KMS-11 (cell line): ENCODE measurements at regions not wholly inside any gene's neighbourhood (a gene's known extent, or its start where the extent isn't known, plus 50 kb on each side); places are given as distances from the start of the nearest gene placed in this dataset.
"Not testable (repeated sequence)": the region's sequence is repeated elsewhere in the genome, so short reads cannot be mapped to it uniquely, and the experiment has no call there.

Experiments used
- H2AFZ ChIP-seq: fragments of 200-600 bp; sonication (generic); 2 replicates; pipeline ENCODE4 v1.6.1; 2016; ENCODE audit warnings: antibody characterized with exemption, mixed run types, low read depth
- H3K27ac ChIP-seq: fragments of 200-600 bp; sonication (generic); 2 replicates; pipeline ENCODE4 v1.6.1; 2016; ENCODE audit warnings: mild to moderate bottlenecking, mixed run types
- H3K27me3 ChIP-seq: fragments of 200-600 bp; sonication (generic); 2 replicates; pipeline ENCODE4 v1.6.1; 2017; ENCODE audit warnings: mild to moderate bottlenecking, low read depth, mixed run types, moderate library complexity; ENCODE audit not compliant: insufficient read depth
- H3K36me3 ChIP-seq: fragments of 200-600 bp; sonication (generic); 2 replicates; pipeline ENCODE4 v1.6.1; 2017; ENCODE audit warnings: mild to moderate bottlenecking, mixed run types; ENCODE audit not compliant: insufficient read depth
- H3K4me1 ChIP-seq: fragments of 200-600 bp; sonication (generic); 2 replicates; pipeline ENCODE4 v1.6.1; 2016; ENCODE audit warnings: mild to moderate bottlenecking, low read depth, mixed run types; ENCODE audit not compliant: poor library complexity, severe bottlenecking
- H3K4me2 ChIP-seq: fragments of 200-600 bp; sonication (generic); 2 replicates; pipeline ENCODE4 v1.7.0; 2016; ENCODE audit warnings: mild to moderate bottlenecking, mixed run types
- H3K4me3 ChIP-seq: fragments of 200-600 bp; sonication (generic); IDR thresholded peaks from 2 replicates; pipeline ENCODE4 v1.6.1; 2017; ENCODE audit warnings: low read depth, low read length, mixed read lengths; ENCODE audit not compliant: insufficient read depth
- H3K79me2 ChIP-seq: fragments of 200-600 bp; sonication (generic); 2 replicates; pipeline ENCODE4 v1.6.1; 2016; ENCODE audit warnings: low read depth, mixed run types; ENCODE audit not compliant: insufficient read depth
- H3K9ac ChIP-seq: fragments of 200-600 bp; sonication (generic); 2 replicates; pipeline ENCODE4 v1.6.1; 2016; ENCODE audit warnings: mild to moderate bottlenecking, mixed run types
- H4K20me1 ChIP-seq: fragments of 200-600 bp; sonication (generic); 2 replicates; pipeline ENCODE4 v1.6.1; 2016; ENCODE audit warnings: mild to moderate bottlenecking, mixed run types; ENCODE audit not compliant: insufficient read depth
- CTCF ChIP-seq: fragments of 200-600 bp; sonication (generic); conservative IDR thresholded peaks from 2 replicates; pipeline ENCODE4 v1.6.1; 2017; ENCODE audit warnings: low read depth, mild to moderate bottlenecking, antibody characterized with exemption, low read length, moderate library complexity, mixed read lengths

GRCh38 chr6:91213229-91213901, 626.5 kb upstream of the MAP3K7 start:
- H3K9ac ChIP-seq = no peak overlapping the region
- H4K20me1 ChIP-seq = no peaks in the 10 kb centered on the region
- H3K79me2 ChIP-seq = no peaks in the 10 kb centered on the region
- H2AFZ ChIP-seq = no peak overlapping the region
- H3K27ac ChIP-seq = no peak overlapping the region
- H3K27me3 ChIP-seq = no peaks in the 10 kb centered on the region
- no peak overlapping the region for H3K4me2 ChIP-seq
- no peak for TF ChIP-seq CTCF
- H3K36me3 ChIP-seq = no peaks in the 10 kb centered on the region
- no peaks in the 10 kb centered on the region for H3K4me1 ChIP-seq
- H3K4me3 ChIP-seq = no peak overlapping the region

- Histone ChIP-seq H3K79me2 (no peaks in the 10 kb centered on the region), H3K4me2 (no peak overlapping the region), H3K9ac (no peak overlapping the region), H3K36me3 (no peaks in the 10 kb centered on the region), H3K4me1 (no peaks in the 10 kb centered on the region), H3K4me3 (no peak overlapping the region), H4K20me1 (no peaks in the 10 kb centered on the region), H3K27ac (no peak overlapping the region), H3K27me3 (no peaks in the 10 kb centered on the region), H2AFZ (no peak overlapping the region)
- TF ChIP-seq CTCF = no peak
Observed at GRCh38 chr6:91198588-91199255, 611.9 kb upstream of the MAP3K7 start.

DNA sequence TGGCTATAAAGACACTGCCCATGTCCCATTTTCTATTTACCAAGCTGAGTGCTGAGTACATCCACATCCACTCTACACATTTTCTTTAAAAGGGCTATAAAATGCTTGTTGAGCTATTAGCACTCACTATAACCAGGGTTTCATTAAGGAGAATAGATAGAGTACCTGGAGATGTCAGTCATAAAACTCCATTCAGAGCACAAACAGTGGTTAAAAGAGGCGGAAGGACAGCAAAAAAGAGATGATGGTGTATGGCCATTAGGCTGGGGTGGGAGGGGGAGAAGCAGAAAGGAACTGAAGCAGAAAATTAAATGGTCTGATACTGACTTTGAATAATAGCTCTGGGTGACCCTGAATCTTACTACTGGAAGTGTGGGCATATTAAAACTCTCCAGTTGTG, 609.9 kb upstream of the MAP3K7 start:
- Histone ChIP-seq H3K27me3 (no peaks in the 10 kb centered on the region), H3K79me2 (no peaks in the 10 kb centered on the region), H3K9ac (no peak overlapping the region), H3K4me1 (no peaks in the 10 kb centered on the region), H3K36me3 (no peaks in the 10 kb centered on the region), H4K20me1 (no peaks in the 10 kb centered on the region), H2AFZ (no peak overlapping the region), H3K4me2 (no peak overlapping the region), H3K27ac (no peak overlapping the region), H3K4me3 (no peak overlapping the region)
- no peak for TF ChIP-seq CTCF

DNA sequence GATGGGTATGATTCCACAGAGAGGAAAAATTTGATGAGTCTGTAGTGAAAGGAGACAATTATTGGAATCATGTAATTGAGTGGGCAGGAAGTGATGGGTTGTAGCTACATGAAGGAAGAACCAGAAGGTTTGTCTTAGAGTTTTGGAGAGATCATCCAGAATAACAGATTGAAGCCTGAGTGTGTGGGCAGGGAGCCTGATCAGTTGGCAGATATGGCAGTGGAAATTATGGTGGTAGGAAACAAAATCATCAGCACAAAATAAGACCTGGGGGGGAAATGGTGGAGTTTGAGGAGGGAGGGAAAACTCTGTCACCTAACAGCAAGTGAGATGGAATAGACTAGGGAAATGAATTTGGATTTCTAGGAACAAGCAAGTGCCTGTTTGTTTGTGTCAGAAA, 606.6 kb upstream of the MAP3K7 start:
- H3K27ac ChIP-seq = no peak overlapping the region
- no peaks in the 10 kb centered on the region for H4K20me1 ChIP-seq
- no peaks in the 10 kb centered on the region for H3K27me3 ChIP-seq
- TF ChIP-seq CTCF = no peak
- H2AFZ ChIP-seq = no peak overlapping the region
- no peaks in the 10 kb centered on the region for H3K79me2 ChIP-seq
- no peak overlapping the region for H3K4me3 ChIP-seq
- no peak overlapping the region for H3K9ac ChIP-seq
- no peaks in the 10 kb centered on the region for H3K4me1 ChIP-seq
- no peaks in the 10 kb centered on the region for H3K36me3 ChIP-seq
- H3K4me2 ChIP-seq = no peak overlapping the region

GRCh38 chr6:91190041-91190440, 603.2 kb upstream of the MAP3K7 start:
- H3K36me3 ChIP-seq, H3K4me1 ChIP-seq, H3K27ac ChIP-seq, H4K20me1 ChIP-seq, H3K27me3 ChIP-seq, H2AFZ ChIP-seq, H3K79me2 ChIP-seq, H3K9ac ChIP-seq, H3K4me2 ChIP-seq, H3K4me3 ChIP-seq: not testable (repeated sequence)
